Naive B cell (primary cell): ENCODE measurements at regions not wholly inside any gene's neighbourhood (a gene's known extent, or its start where the extent isn't known, plus 50 kb on each side); places are given as distances from the start of the nearest gene placed in this dataset.

ENCODE experiments used
- ATAC-seq, 2 donors: fragments of 150-1000 bp; cut with Tn5 transposase; 2 replicates each; pipeline ENCODE4 v1.10.0; 2021; ENCODE audit warnings: low read depth in 2 of 2, mild to moderate bottlenecking in 2 of 2, moderate library complexity in 2 of 2
- DNase-seq: peaks from one replicate; pipeline ENCODE4 v3.0.0; 2022
- H3K27ac Mint-ChIP-seq, 6 donors: one replicate each; pipeline ENCODE4 v1.8.0; 2020 to 2022; ENCODE audit warnings: mild to moderate bottlenecking in 6 of 6, mixed read lengths in 6 of 6, moderate library complexity in 5 of 6, inconsistent platforms in 2 of 6
- H3K27me3 Mint-ChIP-seq, 3 donors: one replicate each; pipeline ENCODE4 v1.8.0; 2021 to 2022; ENCODE audit warnings: mixed read lengths in 3 of 3, mild to moderate bottlenecking in 1 of 3
- H3K36me3 Mint-ChIP-seq, 2 donors: one replicate each; pipeline ENCODE4 v1.8.0; 2020 to 2022; ENCODE audit warnings: mixed read lengths in 2 of 2, inconsistent platforms in 1 of 2, mild to moderate bottlenecking in 1 of 2
- H3K4me1 Mint-ChIP-seq, 3 donors: one replicate each; pipeline ENCODE4 v1.8.0; 2020 to 2022; ENCODE audit warnings: mixed read lengths in 3 of 3, inconsistent platforms in 1 of 3, mild to moderate bottlenecking in 1 of 3, moderate library complexity in 1 of 3
- H3K4me3 Mint-ChIP-seq, 8 donors: one replicate each; pipeline ENCODE4 v1.8.0; 2020 to 2022; ENCODE audit warnings: mild to moderate bottlenecking in 8 of 8, mixed read lengths in 8 of 8, moderate library complexity in 8 of 8, inconsistent platforms in 2 of 8
- H3K9me3 Mint-ChIP-seq, 7 donors: one replicate each; pipeline ENCODE4 v1.8.0; 2020 to 2022; ENCODE audit warnings: mixed read lengths in 7 of 7, mild to moderate bottlenecking in 5 of 7, inconsistent platforms in 2 of 7, moderate library complexity in 1 of 7

DNA sequence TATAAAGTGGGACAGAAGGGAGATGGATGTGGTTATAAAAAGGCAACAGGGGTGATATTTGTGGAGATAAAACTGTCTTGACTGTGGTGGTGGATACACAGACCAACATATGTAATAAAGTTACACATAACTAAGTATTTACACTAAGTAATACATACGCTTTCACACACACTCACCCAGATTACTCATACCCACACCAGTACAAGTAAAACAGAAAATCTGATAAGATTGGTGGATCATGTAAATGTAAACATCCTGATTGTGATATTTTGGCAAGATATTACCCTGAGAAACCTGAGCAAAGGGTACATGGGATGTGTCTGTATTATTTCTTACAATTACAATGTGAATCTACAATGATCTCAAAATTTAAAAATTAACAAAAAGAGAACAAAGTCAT lies 53.3 kb upstream of the SLIT3 start:
- Mint-ChIP-seq H3K4me1 (no peaks in the 10 kb centered on the region), H3K27me3 (peaks cover 0 to 5% (median 4%) of the 10 kb centered on the region in 3 donors), H3K36me3 (no peaks in the 10 kb centered on the region), H3K4me3 (no peak overlapping the region), H3K27ac (no peak overlapping the region), H3K9me3 (peaks cover 0 to 4% (median 0%) of the 10 kb centered on the region in 7 donors)
- DNase-seq (no peak), ATAC-seq (no peak)

GRCh38 chr5:169352901-169353300 lies 52.0 kb upstream of the SLIT3 start:
- DNase-seq (no peak), ATAC-seq (no peak)
- Mint-ChIP-seq H3K27ac (no peak overlapping the region), H3K4me1 (no peaks in the 10 kb centered on the region), H3K4me3 (no peak overlapping the region), H3K9me3 (peaks cover 0 to 2% (median 0%) of the 10 kb centered on the region in 7 donors), H3K27me3 (peaks cover 0 to 5% (median 4%) of the 10 kb centered on the region in 3 donors), H3K36me3 (no peaks in the 10 kb centered on the region)

DNA sequence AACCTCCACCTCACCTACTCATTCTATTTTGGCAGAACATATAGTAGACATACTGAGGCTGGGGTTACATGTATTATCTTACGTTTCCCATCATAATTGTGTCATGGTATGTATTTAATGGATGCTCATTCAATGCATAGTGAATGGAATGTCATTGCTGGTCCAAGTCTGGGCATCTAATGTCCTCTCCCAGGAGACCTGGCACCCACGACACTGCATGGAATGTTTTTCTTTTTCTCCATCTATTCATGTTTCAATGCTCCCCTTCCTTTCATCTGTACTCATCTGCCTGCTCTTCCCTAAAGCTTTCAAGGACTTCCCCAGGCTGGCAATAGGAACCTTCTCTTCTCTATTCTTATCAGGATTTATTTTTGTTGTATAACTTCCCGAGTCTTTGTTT lies 50.8 kb upstream of the SLIT3 start:
- peaks cover 0 to 5% (median 4%) of the 10 kb centered on the region in 3 donors for H3K27me3 Mint-ChIP-seq
- no peak for DNase-seq
- H3K9me3 Mint-ChIP-seq = peaks cover 0 to 2% (median 0%) of the 10 kb centered on the region in 7 donors
- H3K36me3 Mint-ChIP-seq = no peaks in the 10 kb centered on the region
- no peak overlapping the region for H3K27ac Mint-ChIP-seq
- no peak for ATAC-seq
- no peak overlapping the region for H3K4me3 Mint-ChIP-seq
- no peaks in the 10 kb centered on the region for H3K4me1 Mint-ChIP-seq

DNA sequence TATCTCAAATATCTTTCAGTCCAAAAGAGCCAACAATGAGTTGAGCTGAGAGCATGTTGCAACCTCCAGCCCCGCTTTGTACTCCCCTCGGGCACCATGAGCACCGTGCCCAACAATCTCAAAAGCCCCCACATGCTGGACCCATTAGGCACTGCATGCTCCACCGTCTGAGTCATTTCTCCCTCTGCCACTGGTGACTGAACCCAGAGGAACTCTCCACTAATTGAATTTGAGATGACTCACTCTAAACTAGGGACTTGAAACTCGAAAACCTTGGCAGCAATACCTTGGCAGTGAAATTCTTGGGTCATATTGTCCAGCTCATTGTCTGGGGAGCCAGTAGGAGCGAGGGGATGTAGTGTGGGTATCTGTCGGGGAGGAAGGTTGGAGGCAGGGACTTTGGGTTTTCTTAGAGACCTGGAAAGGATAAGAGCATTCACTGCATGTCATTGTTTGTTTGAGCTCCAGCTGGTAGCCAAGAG lies 49.9 kb upstream of the SLIT3 start:
- Mint-ChIP-seq H3K9me3 (peaks cover 0 to 2% (median 0%) of the 10 kb centered on the region in 7 donors), H3K27me3 (peaks cover 0 to 4% (median 0%) of the 10 kb centered on the region in 3 donors)

More for the DNA sequence above, 49.9 kb upstream of the SLIT3 start:
- no peak overlapping the region for H3K27ac Mint-ChIP-seq
- DNase-seq (no peak), ATAC-seq (no peak)
- no peak overlapping the region for H3K4me3 Mint-ChIP-seq
- H3K4me1 Mint-ChIP-seq = no peaks in the 10 kb centered on the region
- H3K36me3 Mint-ChIP-seq = no peaks in the 10 kb centered on the region
